GM12865 (cell line): ENCODE measurements at regions not wholly inside any gene's neighbourhood (a gene's known extent, or its start where the extent isn't known, plus 50 kb on each side); places are given as distances from the start of the nearest gene placed in this dataset.

ENCODE experiments used
- DNase-seq: peaks from one replicate; pipeline ENCODE4 v3.0.0; 2010; ENCODE audit warnings: low read depth
- H3K4me3 ChIP-seq: 2 replicates; pipeline ENCODE4 v1.5.1; 2011; ENCODE audit warnings: mild to moderate bottlenecking, low read depth, low read length, control low read depth
- TF ChIP-seq, protein P1 (sequence below): IDR thresholded peaks from 2 replicates; pipeline ENCODE4 v1.5.1; 2011; ENCODE audit warnings: low read length, control low read depth, low read depth, inconsistent platforms; ENCODE audit not compliant: insufficient read depth; ENCODE audit errors: missing control alignments

DNA sequence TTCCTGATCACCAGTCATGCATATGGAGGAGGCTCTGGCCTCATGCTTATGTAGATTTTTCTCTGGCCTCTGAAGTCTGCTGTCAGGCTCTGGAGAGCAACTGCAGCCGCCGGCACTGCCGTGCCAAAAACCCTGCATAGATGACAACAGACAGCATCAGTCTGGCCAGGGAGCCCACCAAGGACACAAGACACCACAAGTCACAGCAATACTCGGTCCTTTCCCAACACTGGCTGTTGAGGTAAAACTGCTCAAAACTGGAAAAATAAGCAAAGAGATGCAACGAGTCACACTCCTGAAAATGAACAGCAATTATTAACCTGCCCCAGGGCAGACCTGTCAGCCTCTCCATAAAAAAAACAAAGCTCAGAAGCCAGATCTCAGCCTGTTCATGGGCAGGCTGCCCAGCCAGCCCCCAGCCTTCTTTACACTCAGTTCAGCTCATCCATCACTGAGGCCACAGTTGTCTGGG, 186.0 kb upstream of the RAB6C start:
- TF ChIP-seq, protein P1, sequence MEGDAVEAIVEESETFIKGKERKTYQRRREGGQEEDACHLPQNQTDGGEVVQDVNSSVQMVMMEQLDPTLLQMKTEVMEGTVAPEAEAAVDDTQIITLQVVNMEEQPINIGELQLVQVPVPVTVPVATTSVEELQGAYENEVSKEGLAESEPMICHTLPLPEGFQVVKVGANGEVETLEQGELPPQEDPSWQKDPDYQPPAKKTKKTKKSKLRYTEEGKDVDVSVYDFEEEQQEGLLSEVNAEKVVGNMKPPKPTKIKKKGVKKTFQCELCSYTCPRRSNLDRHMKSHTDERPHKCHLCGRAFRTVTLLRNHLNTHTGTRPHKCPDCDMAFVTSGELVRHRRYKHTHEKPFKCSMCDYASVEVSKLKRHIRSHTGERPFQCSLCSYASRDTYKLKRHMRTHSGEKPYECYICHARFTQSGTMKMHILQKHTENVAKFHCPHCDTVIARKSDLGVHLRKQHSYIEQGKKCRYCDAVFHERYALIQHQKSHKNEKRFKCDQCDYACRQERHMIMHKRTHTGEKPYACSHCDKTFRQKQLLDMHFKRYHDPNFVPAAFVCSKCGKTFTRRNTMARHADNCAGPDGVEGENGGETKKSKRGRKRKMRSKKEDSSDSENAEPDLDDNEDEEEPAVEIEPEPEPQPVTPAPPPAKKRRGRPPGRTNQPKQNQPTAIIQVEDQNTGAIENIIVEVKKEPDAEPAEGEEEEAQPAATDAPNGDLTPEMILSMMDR = no peak
- no peak overlapping the region for H3K4me3 ChIP-seq
- no peak for DNase-seq

DNA sequence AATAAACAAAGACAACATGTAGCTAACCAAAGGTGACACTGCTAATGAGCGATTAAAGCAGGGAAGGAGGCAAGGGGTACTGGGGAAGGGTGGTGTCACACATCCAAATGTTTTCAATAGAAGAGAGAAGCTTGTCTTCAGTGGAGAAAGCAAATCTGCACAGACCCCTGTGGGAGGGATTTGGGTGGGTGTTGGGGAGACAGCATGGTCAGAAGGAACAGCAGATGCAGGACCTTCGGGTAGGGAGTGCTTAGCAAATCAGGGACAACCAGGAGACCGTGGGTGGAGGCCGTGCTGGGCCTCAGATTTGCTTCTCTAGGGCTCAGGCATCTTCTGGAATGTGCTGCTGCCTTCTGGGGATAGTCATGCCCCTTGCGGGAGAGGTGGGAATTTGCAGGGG, 185.3 kb upstream of the RAB6C start:
- TF ChIP-seq, protein P1 = no peak
- DNase-seq = no peak
- H3K4me3 ChIP-seq = no peak overlapping the region

- TF ChIP-seq, protein P1 = no peak
- H3K4me3 ChIP-seq = no peak overlapping the region
- no peak for DNase-seq
Observed at GRCh38 chr2:129794540-129794939, 184.9 kb upstream of the RAB6C start.

- TF ChIP-seq, protein P1 = no peak
- H3K4me3 ChIP-seq = no peak overlapping the region
- no peak for DNase-seq
Observed at GRCh38 chr2:129796225-129796624, 183.2 kb upstream of the RAB6C start.

GRCh38 chr2:129796801-129797488, 182.5 kb upstream of the RAB6C start:
- TF ChIP-seq, protein P1 = no peak
- no peak for DNase-seq

DNA sequence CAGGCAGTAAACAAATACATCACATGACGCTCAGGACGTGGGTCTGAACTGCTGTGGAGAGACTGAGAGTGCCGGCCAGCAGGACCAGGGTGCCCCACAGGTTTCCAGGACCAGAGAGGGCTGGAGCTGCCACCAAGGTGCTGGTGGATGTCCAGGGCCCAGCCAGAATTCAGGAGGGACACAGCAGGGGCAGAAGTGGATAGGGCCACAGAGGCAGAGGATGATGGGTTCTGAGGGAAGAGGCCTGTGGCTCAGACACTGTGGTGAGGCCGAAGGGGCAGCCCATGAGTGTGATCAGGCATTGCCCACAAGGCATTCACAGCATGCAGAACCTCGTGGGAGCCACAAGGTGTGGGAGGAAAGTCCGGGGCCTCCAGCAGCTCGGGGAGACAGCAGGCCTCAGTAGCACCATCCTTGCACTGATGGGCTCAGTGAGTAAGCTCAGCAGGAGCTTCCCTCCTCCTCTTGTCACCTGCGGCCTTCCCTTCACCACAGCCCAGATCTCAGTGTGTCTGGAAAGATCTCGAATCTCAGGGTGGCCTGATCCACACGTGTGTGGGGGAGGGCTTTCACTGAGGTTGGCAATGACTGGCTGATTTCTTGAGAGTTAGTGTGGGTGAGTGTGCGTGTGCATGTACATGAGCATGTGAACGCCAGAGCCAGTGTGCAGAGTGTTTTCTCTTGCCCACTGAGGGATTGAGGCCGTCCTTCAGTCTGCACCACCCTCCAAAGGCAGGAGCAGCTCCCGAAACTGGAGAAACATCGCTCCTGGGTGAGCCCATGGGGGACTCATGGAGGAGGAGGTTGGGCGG, 181.8 kb upstream of the RAB6C start:
- no peak overlapping the region for H3K4me3 ChIP-seq
- DNase-seq = no peak
- TF ChIP-seq, protein P1 = no peak

More at GRCh38 chr2:129796801-129797488, 182.5 kb upstream of the RAB6C start:
- H3K4me3 ChIP-seq = no peak overlapping the region

DNA sequence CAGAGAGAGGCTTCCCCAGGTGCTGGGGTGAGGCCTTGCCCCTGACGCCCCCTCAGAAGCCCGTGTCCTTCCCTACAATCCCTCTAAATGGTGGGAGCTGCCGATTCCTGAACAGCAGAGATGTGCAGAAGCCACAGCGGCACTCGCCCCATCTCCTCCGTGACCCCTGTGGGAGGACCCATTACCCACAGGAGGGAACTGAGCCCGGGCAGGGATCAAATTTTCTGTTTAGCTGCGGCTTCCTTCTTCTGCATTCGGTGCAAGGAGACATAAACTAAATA, 181.2 kb upstream of the RAB6C start:
- DNase-seq = no peak
- H3K4me3 ChIP-seq = no peak overlapping the region
- TF ChIP-seq, protein P1 = no peak
